Omental fat pad (tissue), 3 donors: ENCODE measurements at regions not wholly inside any gene's neighbourhood (a gene's known extent, or its start where the extent isn't known, plus 50 kb on each side); places are given as distances from the start of the nearest gene placed in this dataset.

Experiments
- ATAC-seq: fragments of 150-250 bp; one replicate; pipeline ENCODE4 v1.9.1; 2016; ENCODE audit warnings: mild to moderate bottlenecking, moderate library complexity; ENCODE audit not compliant: low FRiP score
- DNase-seq: peaks from one replicate; pipeline ENCODE4 v3.0.0-alpha.2; 2019; ENCODE audit warnings: low spot score
- TF ChIP-seq, protein P1 (sequence below), 3 donors: fragments of 450-650 bp; IDR thresholded peaks; one replicate each; pipeline ENCODE4 v1.5.1; 2016 to 2017; ENCODE audit warnings: antibody characterized with exemption in 3 of 3, mild to moderate bottlenecking in 3 of 3, moderate library complexity in 2 of 3

GRCh38 chr2:118769707-118770400 lies 77.6 kb downstream of the EN1 start:
- DNase-seq (no peak), ATAC-seq (no peak)
- TF ChIP-seq, protein P1, sequence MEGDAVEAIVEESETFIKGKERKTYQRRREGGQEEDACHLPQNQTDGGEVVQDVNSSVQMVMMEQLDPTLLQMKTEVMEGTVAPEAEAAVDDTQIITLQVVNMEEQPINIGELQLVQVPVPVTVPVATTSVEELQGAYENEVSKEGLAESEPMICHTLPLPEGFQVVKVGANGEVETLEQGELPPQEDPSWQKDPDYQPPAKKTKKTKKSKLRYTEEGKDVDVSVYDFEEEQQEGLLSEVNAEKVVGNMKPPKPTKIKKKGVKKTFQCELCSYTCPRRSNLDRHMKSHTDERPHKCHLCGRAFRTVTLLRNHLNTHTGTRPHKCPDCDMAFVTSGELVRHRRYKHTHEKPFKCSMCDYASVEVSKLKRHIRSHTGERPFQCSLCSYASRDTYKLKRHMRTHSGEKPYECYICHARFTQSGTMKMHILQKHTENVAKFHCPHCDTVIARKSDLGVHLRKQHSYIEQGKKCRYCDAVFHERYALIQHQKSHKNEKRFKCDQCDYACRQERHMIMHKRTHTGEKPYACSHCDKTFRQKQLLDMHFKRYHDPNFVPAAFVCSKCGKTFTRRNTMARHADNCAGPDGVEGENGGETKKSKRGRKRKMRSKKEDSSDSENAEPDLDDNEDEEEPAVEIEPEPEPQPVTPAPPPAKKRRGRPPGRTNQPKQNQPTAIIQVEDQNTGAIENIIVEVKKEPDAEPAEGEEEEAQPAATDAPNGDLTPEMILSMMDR (IDR thresholded peaks at IDR 0.05): no peak

- DNase-seq: no peak
These were observed 80.6 kb downstream of the EN1 start for GRCh38 chr2:118766871-118767270.

DNA sequence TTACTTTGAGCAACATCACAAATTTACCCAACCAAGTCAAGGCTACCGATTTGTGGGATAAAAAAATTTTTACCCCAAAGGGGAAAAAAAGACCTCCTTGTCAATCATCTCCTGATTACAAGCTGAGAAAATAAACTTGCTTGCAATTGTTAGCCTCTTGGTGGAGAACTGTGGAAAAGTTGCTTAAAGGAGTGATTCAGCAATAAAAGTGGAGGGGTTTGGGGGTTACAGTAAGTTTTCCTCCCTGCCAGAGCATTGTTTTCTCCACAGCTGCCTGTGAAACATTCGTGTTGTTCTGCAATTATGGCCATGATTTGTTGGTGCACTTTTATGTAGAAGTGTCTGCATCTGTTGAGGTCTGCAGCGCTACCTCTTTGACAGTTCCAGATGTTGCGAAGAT lies 82.6 kb downstream of the EN1 start:
- DNase-seq: no peak
- ATAC-seq: no peak
- TF ChIP-seq, protein P1 (IDR thresholded peaks at IDR 0.05): no peak

More at GRCh38 chr2:118766871-118767270, 80.6 kb downstream of the EN1 start:
- TF ChIP-seq, protein P1 (IDR thresholded peaks at IDR 0.05): no peak
- ATAC-seq: no peak

GRCh38 chr2:118763797-118764196 lies 83.7 kb downstream of the EN1 start:
- no peak for ATAC-seq
- DNase-seq: no peak
- TF ChIP-seq, protein P1 (IDR thresholded peaks at IDR 0.05): no peak

- ATAC-seq (no peak), DNase-seq (no peak)
- TF ChIP-seq, protein P1 (IDR thresholded peaks at IDR 0.05): no peak
These were observed 85.2 kb downstream of the EN1 start for GRCh38 chr2:118762290-118762689.

- TF ChIP-seq, protein P1 (IDR thresholded peaks at IDR 0.05): no peak
These were observed 85.7 kb downstream of the EN1 start for GRCh38 chr2:118761771-118762170.

GRCh38 chr2:118755901-118756300 lies 91.5 kb downstream of the EN1 start:
- ATAC-seq (no peak), DNase-seq (no peak)
- TF ChIP-seq, protein P1 (IDR thresholded peaks at IDR 0.05): no peak

More at GRCh38 chr2:118761771-118762170, 85.7 kb downstream of the EN1 start:
- ATAC-seq: no peak
- DNase-seq: no peak
